Panc1 (cell line): ENCODE measurements at regions not wholly inside any gene's neighbourhood (a gene's known extent, or its start where the extent isn't known, plus 50 kb on each side); places are given as distances from the start of the nearest gene placed in this dataset.

ENCODE experiments used
- ATAC-seq: fragments of 200-7000 bp; cut with Tn5 transposase; 2 replicates; pipeline ENCODE4 v1.9.1; 2020; ENCODE audit warnings: mild to moderate bottlenecking, moderate library complexity
- BruUV-seq: library from RNA; stranded (reverse); fragments of 400-500 nt; replicated peaks from 2 replicates; lab custom pipeline; 2021; lab: Mats Ljungman, UMichigan
- CTCF ChIA-PET: fragments of 300-600 bp; sonication (Branson Sonifier 250); formaldehyde crosslinking; loops from one replicate; lab custom pipeline; 2022; ENCODE audit warnings: antibody characterized with exemption; lab: Charles Lee
- POLR2A ChIA-PET: fragments of 300-600 bp; sonication (Branson Sonifier 250); formaldehyde crosslinking; loops from one replicate; lab custom pipeline; 2022; ENCODE audit warnings: antibody characterized with exemption; lab: Charles Lee
- DNase-seq: peaks from one replicate; pipeline ENCODE4 v3.0.0-alpha.2; 2010; ENCODE audit warnings: low read depth, low spot score
- H3K27ac ChIP-seq: 2 replicates; pipeline ENCODE4 v1.5.1; 2011; ENCODE audit warnings: mild to moderate bottlenecking, low read length, inconsistent platforms
- H3K27me3 ChIP-seq: fragments of 200-500 bp; sonication (Bioruptor generic); 2 replicates; pipeline ENCODE4 v1.6.0; 2014; ENCODE audit warnings: low read length, inconsistent platforms; ENCODE audit not compliant: control insufficient read depth, insufficient read depth
- H3K36me3 ChIP-seq: fragments of 200-500 bp; sonication (Bioruptor generic); 2 replicates; pipeline ENCODE4 v1.5.1; 2014; ENCODE audit warnings: inconsistent platforms, mild to moderate bottlenecking, low read length, moderate library complexity; ENCODE audit not compliant: control insufficient read depth, insufficient read depth
- H3K4me1 ChIP-seq: 2 replicates; pipeline ENCODE4 v1.5.1; 2011; ENCODE audit warnings: inconsistent platforms, mild to moderate bottlenecking, low read length, moderate library complexity; ENCODE audit not compliant: control insufficient read depth, insufficient read depth
- H3K4me3 ChIP-seq, 2 experiments: 2 replicates each; pipeline ENCODE4 v1.5.1; 2011 to 2012; ENCODE audit warnings: low read depth in 2 of 2, low read length in 2 of 2, mild to moderate bottlenecking in 2 of 2, inconsistent platforms in 1 of 2, moderate library complexity in 1 of 2
- H3K9me3 ChIP-seq: fragments of 200-500 bp; sonication (Bioruptor generic); 2 replicates; pipeline ENCODE4 v1.5.1; 2014; ENCODE audit warnings: low read depth, mild to moderate bottlenecking, inconsistent platforms, low read length, moderate library complexity; ENCODE audit not compliant: control insufficient read depth, insufficient read depth
- POLR2AphosphoS5 ChIP-seq: IDR thresholded peaks from 2 replicates; pipeline ENCODE4 v1.6.1; 2012; ENCODE audit warnings: mild to moderate bottlenecking, low read depth, low read length, moderate library complexity
- SIN3A ChIP-seq: IDR thresholded peaks from 2 replicates; pipeline ENCODE4 v1.6.1; 2012; ENCODE audit warnings: low read depth, mild to moderate bottlenecking, low read length, moderate library complexity, borderline replicate concordance; ENCODE audit not compliant: insufficient read depth
- TCF7L2 ChIP-seq: IDR thresholded peaks from 2 replicates; pipeline ENCODE4 v1.6.1; 2011; ENCODE audit warnings: mild to moderate bottlenecking, low read depth, low read length, inconsistent platforms
- in situ Hi-C: cut with HindIII; loops from 2 replicates; pipeline ENCODE4 v1.10.0; 2016; ENCODE audit warnings: low sequenced_read_pairs, low pct_unique_long_range_greater_than_20kb
- intact Hi-C: fragments of 100-400 bp; cut with micrococcal nuclease; formaldehyde crosslinking; loops from one replicate; pipeline ENCODE4 v1.10.0; 2022; ENCODE audit not compliant: unreplicated experiment
- TF ChIP-seq, protein P1 (sequence below): fragments of 450-650 bp; IDR thresholded peaks from 2 replicates; pipeline ENCODE4 v1.5.1; 2017; ENCODE audit warnings: mild to moderate bottlenecking
- TF ChIP-seq, protein P2 (sequence below), 2 experiments: IDR thresholded peaks; 2 replicates each; pipeline ENCODE4 v1.6.1; 2011 to 2012; ENCODE audit warnings: low read depth in 2 of 2, control low read depth in 1 of 2, low read length in 1 of 2, mild to moderate bottlenecking in 1 of 2, moderate library complexity in 1 of 2; ENCODE audit not compliant: insufficient read depth in 1 of 2

DNA sequence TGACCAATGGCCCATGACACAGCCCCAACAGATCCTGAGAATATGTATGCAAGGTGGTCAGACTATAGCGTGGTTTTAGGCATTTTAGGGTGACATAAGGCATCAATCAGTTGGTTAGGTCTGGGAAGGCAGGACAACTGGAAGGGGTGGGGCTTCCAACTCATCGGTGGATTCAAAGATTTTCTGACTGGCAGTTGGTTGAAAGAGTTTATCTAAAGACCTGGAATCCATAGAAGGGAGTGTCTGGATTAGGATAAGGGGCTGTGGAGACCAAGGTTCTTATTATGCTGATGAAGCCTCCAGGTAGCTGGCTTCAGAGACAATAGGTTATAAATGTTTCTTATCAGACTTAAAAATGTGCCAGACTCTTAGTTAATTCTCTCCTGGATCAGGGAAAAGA is 60.3 kb upstream of the CFAP46 start:
- ChIA-PET POLR2A (no interaction called here), CTCF (no interaction called here)
- ATAC-seq (no peak), DNase-seq (no peak)
- no peak overlapping the region for H3K27ac ChIP-seq
- no peak overlapping the region for H3K4me3 ChIP-seq
- intact Hi-C loops (no loop called here), in situ Hi-C loops (no loop called here)
- no peaks in the 10 kb centered on the region; the same call in 1 of the 2 replicates for H3K27me3 ChIP-seq
- H3K36me3 ChIP-seq = no peaks in the 10 kb centered on the region
- TF ChIP-seq TCF7L2 (no peak), SIN3A (no peak), POLR2AphosphoS5 (no peak)
- TF ChIP-seq, protein P1, sequence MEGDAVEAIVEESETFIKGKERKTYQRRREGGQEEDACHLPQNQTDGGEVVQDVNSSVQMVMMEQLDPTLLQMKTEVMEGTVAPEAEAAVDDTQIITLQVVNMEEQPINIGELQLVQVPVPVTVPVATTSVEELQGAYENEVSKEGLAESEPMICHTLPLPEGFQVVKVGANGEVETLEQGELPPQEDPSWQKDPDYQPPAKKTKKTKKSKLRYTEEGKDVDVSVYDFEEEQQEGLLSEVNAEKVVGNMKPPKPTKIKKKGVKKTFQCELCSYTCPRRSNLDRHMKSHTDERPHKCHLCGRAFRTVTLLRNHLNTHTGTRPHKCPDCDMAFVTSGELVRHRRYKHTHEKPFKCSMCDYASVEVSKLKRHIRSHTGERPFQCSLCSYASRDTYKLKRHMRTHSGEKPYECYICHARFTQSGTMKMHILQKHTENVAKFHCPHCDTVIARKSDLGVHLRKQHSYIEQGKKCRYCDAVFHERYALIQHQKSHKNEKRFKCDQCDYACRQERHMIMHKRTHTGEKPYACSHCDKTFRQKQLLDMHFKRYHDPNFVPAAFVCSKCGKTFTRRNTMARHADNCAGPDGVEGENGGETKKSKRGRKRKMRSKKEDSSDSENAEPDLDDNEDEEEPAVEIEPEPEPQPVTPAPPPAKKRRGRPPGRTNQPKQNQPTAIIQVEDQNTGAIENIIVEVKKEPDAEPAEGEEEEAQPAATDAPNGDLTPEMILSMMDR = no peak
- TF ChIP-seq, protein P2, sequence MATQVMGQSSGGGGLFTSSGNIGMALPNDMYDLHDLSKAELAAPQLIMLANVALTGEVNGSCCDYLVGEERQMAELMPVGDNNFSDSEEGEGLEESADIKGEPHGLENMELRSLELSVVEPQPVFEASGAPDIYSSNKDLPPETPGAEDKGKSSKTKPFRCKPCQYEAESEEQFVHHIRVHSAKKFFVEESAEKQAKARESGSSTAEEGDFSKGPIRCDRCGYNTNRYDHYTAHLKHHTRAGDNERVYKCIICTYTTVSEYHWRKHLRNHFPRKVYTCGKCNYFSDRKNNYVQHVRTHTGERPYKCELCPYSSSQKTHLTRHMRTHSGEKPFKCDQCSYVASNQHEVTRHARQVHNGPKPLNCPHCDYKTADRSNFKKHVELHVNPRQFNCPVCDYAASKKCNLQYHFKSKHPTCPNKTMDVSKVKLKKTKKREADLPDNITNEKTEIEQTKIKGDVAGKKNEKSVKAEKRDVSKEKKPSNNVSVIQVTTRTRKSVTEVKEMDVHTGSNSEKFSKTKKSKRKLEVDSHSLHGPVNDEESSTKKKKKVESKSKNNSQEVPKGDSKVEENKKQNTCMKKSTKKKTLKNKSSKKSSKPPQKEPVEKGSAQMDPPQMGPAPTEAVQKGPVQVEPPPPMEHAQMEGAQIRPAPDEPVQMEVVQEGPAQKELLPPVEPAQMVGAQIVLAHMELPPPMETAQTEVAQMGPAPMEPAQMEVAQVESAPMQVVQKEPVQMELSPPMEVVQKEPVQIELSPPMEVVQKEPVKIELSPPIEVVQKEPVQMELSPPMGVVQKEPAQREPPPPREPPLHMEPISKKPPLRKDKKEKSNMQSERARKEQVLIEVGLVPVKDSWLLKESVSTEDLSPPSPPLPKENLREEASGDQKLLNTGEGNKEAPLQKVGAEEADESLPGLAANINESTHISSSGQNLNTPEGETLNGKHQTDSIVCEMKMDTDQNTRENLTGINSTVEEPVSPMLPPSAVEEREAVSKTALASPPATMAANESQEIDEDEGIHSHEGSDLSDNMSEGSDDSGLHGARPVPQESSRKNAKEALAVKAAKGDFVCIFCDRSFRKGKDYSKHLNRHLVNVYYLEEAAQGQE (IDR thresholded peaks at IDR 0.05; ENCODE audit: insufficient read depth in 1 of 2, low read depth in 2 of 2, low read length in 1 of 2) = no peak
- H3K4me1 ChIP-seq = no peaks in the 10 kb centered on the region
- BruUV-seq = no TSS peak
- no peaks in the 10 kb centered on the region for H3K9me3 ChIP-seq

DNA sequence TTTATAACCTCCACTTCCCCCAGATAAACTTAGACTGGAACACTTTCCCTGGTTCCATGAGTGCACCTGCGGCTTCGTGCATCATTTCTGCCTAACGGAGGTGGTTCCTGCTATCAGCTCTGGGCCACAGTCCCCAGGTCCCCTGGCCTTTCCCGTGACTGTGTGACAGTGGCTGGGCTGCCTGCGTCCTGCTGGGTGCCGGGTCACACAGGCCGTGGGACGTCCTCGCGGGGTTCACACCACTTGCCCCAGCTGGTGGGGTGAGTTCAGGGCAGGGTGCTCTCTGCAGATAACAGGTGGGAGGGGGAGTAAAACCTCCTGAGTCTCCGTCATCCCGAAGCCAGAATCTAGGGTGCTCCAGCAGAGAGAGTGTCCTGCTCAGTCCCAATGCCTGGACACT is 58.7 kb upstream of the CFAP46 start:
- no peak for TF ChIP-seq SIN3A
- TF ChIP-seq TCF7L2 = no peak
- TF ChIP-seq, protein P1 = no peak
- no peak for TF ChIP-seq POLR2AphosphoS5
- TF ChIP-seq, protein P2 (IDR thresholded peaks at IDR 0.05; ENCODE audit: insufficient read depth in 1 of 2, low read depth in 2 of 2, low read length in 1 of 2) = no peak
- Histone ChIP-seq H3K4me1 (no peaks in the 10 kb centered on the region), H3K36me3 (no peaks in the 10 kb centered on the region), H3K27me3 (no peaks in the 10 kb centered on the region; the same call in 1 of the 2 replicates), H3K9me3 (no peaks in the 10 kb centered on the region), H3K27ac (no peak overlapping the region), H3K4me3 (no peak overlapping the region)
- in situ Hi-C loops (no loop called here), intact Hi-C loops (no loop called here)
- CTCF ChIA-PET = no interaction called here
- BruUV-seq = no TSS peak
- ATAC-seq (no peak), DNase-seq (no peak)
- POLR2A ChIA-PET = no interaction called here
